Natural killer cell (primary cell): ENCODE measurements at regions not wholly inside any gene's neighbourhood (a gene's known extent, or its start where the extent isn't known, plus 50 kb on each side); places are given as distances from the start of the nearest gene placed in this dataset.

Experiments
- ATAC-seq, 3 donors: fragments of 150-1000 bp in 2 of 3; fragments of 200-7000 bp in 1 of 3; cut with Tn5 transposase; 1 replicate in 1 of 3; 2 replicates in 2 of 3; pipeline ENCODE4 v1.10.0; 2021; ENCODE audit warnings: mild to moderate bottlenecking in 2 of 3, moderate library complexity in 2 of 3
- DNase-seq, 2 donors: peaks; one replicate each; pipeline versions ENCODE4 v3.0.0 to v3.0.0-alpha.2; 2013 to 2021; ENCODE audit warnings: mixed read lengths in 1 of 2
- H3K27ac ChIP-seq: one replicate; pipeline ENCODE4 v1.5.1; 2013; ENCODE audit warnings: mild to moderate bottlenecking, low read length
- H3K27me3 ChIP-seq: one replicate; pipeline ENCODE4 v1.6.1; 2013; ENCODE audit warnings: low read length; ENCODE audit not compliant: control insufficient read depth, insufficient read depth
- H3K36me3 ChIP-seq: one replicate; pipeline ENCODE4 v1.6.1; 2013; ENCODE audit warnings: low read length; ENCODE audit not compliant: control insufficient read depth, insufficient read depth
- H3K4me1 ChIP-seq: one replicate; pipeline ENCODE4 v1.6.1; 2013; ENCODE audit warnings: low read length; ENCODE audit not compliant: control insufficient read depth, insufficient read depth
- H3K4me3 ChIP-seq: one replicate; pipeline ENCODE4 v1.5.1; 2013; ENCODE audit warnings: low read length
- H3K9me3 ChIP-seq: one replicate; pipeline ENCODE4 v1.6.1; 2013; ENCODE audit warnings: low read length; ENCODE audit not compliant: control insufficient read depth, insufficient read depth
- H3K27ac Mint-ChIP-seq, 2 donors: one replicate each; pipeline ENCODE4 v1.8.0; 2022; ENCODE audit warnings: mild to moderate bottlenecking in 2 of 2, mixed read lengths in 2 of 2, moderate library complexity in 1 of 2
- H3K27me3 Mint-ChIP-seq, 2 donors: one replicate each; pipeline ENCODE4 v1.8.0; 2022; ENCODE audit warnings: low read depth in 2 of 2, mixed read lengths in 2 of 2
- H3K36me3 Mint-ChIP-seq: one replicate; pipeline ENCODE4 v1.8.0; 2022; ENCODE audit warnings: mixed read lengths
- H3K4me1 Mint-ChIP-seq, 2 donors: one replicate each; pipeline ENCODE4 v1.8.0; 2022; ENCODE audit warnings: mixed read lengths in 2 of 2
- H3K4me3 Mint-ChIP-seq: one replicate; pipeline ENCODE4 v1.8.0; 2022; ENCODE audit warnings: mild to moderate bottlenecking, moderate library complexity, mixed read lengths
- H3K9me3 Mint-ChIP-seq, 2 donors: one replicate each; pipeline ENCODE4 v1.8.0; 2022; ENCODE audit warnings: mixed read lengths in 2 of 2
- WGBS: methylation state at CpG from one replicate; pipeline ENCODE4 v1.1.7; 2013; ENCODE audit warnings: missing lambda C conversion rate; ENCODE audit not compliant: insufficient coverage; 5-methylcytosine and 5-hydroxymethylcytosine counted together
- intact Hi-C: fragments of 100-400 bp; cut with micrococcal nuclease; formaldehyde crosslinking; loops from one replicate; pipeline ENCODE4 v1.14.2; 2022
- TF ChIP-seq, protein P1 (sequence below): fragments of 200-600 bp; IDR thresholded peaks from one replicate; pipeline ENCODE4 v1.8.0; 2022; ENCODE audit warnings: antibody characterized with exemption

DNA sequence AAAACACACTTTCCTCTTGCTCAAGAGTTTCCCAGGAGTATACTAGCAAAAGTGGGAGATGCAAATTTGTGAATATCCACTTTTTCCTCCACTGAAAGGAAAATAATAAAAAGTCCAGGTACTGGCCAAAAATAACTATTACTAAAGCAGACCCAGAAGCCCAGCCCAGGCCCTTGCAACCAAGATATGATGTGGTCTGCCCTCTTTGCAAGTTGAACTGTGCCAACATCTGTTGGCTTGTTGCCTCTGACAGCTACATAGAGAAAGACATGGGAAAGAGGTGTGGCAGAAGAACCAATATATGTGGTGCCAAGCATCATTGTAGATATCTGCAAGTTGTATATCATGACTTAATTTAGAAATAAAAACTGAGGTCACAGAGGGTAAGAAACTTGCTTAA lies 78.4 kb upstream of the JAG1 start:
- DNase-seq (no peak), ATAC-seq (no peak)
- TF ChIP-seq, protein P1, sequence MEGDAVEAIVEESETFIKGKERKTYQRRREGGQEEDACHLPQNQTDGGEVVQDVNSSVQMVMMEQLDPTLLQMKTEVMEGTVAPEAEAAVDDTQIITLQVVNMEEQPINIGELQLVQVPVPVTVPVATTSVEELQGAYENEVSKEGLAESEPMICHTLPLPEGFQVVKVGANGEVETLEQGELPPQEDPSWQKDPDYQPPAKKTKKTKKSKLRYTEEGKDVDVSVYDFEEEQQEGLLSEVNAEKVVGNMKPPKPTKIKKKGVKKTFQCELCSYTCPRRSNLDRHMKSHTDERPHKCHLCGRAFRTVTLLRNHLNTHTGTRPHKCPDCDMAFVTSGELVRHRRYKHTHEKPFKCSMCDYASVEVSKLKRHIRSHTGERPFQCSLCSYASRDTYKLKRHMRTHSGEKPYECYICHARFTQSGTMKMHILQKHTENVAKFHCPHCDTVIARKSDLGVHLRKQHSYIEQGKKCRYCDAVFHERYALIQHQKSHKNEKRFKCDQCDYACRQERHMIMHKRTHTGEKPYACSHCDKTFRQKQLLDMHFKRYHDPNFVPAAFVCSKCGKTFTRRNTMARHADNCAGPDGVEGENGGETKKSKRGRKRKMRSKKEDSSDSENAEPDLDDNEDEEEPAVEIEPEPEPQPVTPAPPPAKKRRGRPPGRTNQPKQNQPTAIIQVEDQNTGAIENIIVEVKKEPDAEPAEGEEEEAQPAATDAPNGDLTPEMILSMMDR = no peak
- H3K27me3 Mint-ChIP-seq = peaks cover 12 to 21% of the 10 kb centered on the region in 2 donors
- no peaks in the 10 kb centered on the region for H3K4me1 Mint-ChIP-seq
- intact Hi-C loops = no loop called here
- Histone ChIP-seq H3K4me1 (no peaks in the 10 kb centered on the region), H3K27ac (no peak overlapping the region), H3K36me3 (no peaks in the 10 kb centered on the region), H3K4me3 (no peak overlapping the region), H3K27me3 (peaks cover 3% of the 10 kb centered on the region), H3K9me3 (no peaks in the 10 kb centered on the region)
- H3K9me3 Mint-ChIP-seq = no peaks in the 10 kb centered on the region
- no peak overlapping the region for H3K4me3 Mint-ChIP-seq
- no peak overlapping the region for H3K27ac Mint-ChIP-seq
- H3K36me3 Mint-ChIP-seq = no peaks in the 10 kb centered on the region

GRCh38 chr20:10754824-10755223 lies 81.0 kb upstream of the JAG1 start:
- TF ChIP-seq, protein P1 = no peak
- H3K4me1 Mint-ChIP-seq = no peaks in the 10 kb centered on the region
- no peaks in the 10 kb centered on the region for H3K36me3 Mint-ChIP-seq
- DNase-seq = no peak
- no peaks in the 10 kb centered on the region for H3K36me3 ChIP-seq
- H3K9me3 ChIP-seq = no peaks in the 10 kb centered on the region
- H3K27ac Mint-ChIP-seq = no peak overlapping the region
- H3K4me3 ChIP-seq = no peak overlapping the region
- H3K9me3 Mint-ChIP-seq = no peaks in the 10 kb centered on the region
- H3K27ac ChIP-seq = no peak overlapping the region
- no peak for ATAC-seq
- H3K27me3 ChIP-seq = peaks cover 3% of the 10 kb centered on the region
- intact Hi-C loops = no loop called here
- H3K27me3 Mint-ChIP-seq = peaks cover 21% of the 10 kb centered on the region in 2 donors
- WGBS = 16% methylated on average over 2 of the region's 2 CpGs
- H3K4me3 Mint-ChIP-seq = no peak overlapping the region
- H3K4me1 ChIP-seq = no peaks in the 10 kb centered on the region

- Histone ChIP-seq H3K36me3 (no peaks in the 10 kb centered on the region), H3K4me1 (no peaks in the 10 kb centered on the region), H3K27ac (no peak overlapping the region), H3K9me3 (no peaks in the 10 kb centered on the region), H3K4me3 (no peak overlapping the region), H3K27me3 (peaks cover 2% of the 10 kb centered on the region)
- intact Hi-C loops = no loop called here
- H3K36me3 Mint-ChIP-seq = no peaks in the 10 kb centered on the region
- peaks cover 21% of the 10 kb centered on the region in 2 donors for H3K27me3 Mint-ChIP-seq
- TF ChIP-seq, protein P1 = no peak
- no peak overlapping the region for H3K27ac Mint-ChIP-seq
- WGBS = 83% methylated on average over 4 of the region's 4 CpGs
- H3K9me3 Mint-ChIP-seq = no peaks in the 10 kb centered on the region
- ATAC-seq (no peak), DNase-seq (no peak)
- H3K4me3 Mint-ChIP-seq = no peak overlapping the region
- H3K4me1 Mint-ChIP-seq = no peaks in the 10 kb centered on the region
Measured at GRCh38 chr20:10758446-10758845, 84.6 kb upstream of the JAG1 start.

- H3K36me3 ChIP-seq = no peaks in the 10 kb centered on the region
- H3K9me3 ChIP-seq = no peaks in the 10 kb centered on the region
- H3K4me3 ChIP-seq = no peak overlapping the region
- Mint-ChIP-seq H3K9me3 (no peaks in the 10 kb centered on the region), H3K36me3 (no peaks in the 10 kb centered on the region), H3K4me3 (no peak overlapping the region), H3K4me1 (no peaks in the 10 kb centered on the region), H3K27me3 (peaks cover 9 to 16% of the 10 kb centered on the region in 2 donors), H3K27ac (no peak overlapping the region)
- TF ChIP-seq, protein P1 = no peak
- H3K27ac ChIP-seq = no peak overlapping the region
- intact Hi-C loops = no loop called here
- H3K4me1 ChIP-seq = no peaks in the 10 kb centered on the region
- no peak for DNase-seq
- H3K27me3 ChIP-seq = no peaks in the 10 kb centered on the region
- WGBS = 80% methylated on average over 7 of the region's 8 CpGs
- ATAC-seq = no peak
Measured at GRCh38 chr20:10761232-10761631, 87.4 kb upstream of the JAG1 start.
